Fibroblast of the conjunctiva (primary cell): ENCODE measurements at regions not wholly inside any gene's neighbourhood (a gene's known extent, or its start where the extent isn't known, plus 50 kb on each side); places are given as distances from the start of the nearest gene placed in this dataset.
"Not testable (repeated sequence)": the region's sequence is repeated elsewhere in the genome, so short reads cannot be mapped to it uniquely, and the experiment has no call there.

Experiments used
- DNase-seq: peaks from one replicate; pipeline ENCODE4 v3.0.0-alpha.2; 2010; ENCODE audit warnings: low read depth

DNA sequence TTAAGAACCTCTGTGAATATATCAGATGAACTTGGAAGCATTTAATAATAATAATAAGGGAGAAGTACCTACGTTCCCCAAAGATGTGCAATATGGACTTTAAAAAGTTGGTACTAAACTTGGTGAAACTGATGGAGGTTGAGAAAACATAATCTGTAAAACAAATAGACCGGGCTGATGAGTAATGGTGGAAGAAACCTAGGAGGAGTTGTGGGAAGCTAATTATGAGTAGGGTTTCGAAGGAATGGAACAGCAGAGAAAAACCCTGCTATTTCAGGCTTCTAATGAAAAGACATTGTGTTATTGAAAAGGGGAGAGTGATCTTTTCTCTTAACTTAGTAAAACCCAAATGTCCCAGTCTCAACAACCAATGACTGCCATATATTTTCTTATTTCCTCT, 229.3 kb downstream of the PCSK1 start:
- no peak for DNase-seq

- DNase-seq, result no peak
These were observed 231.5 kb downstream of the PCSK1 start for GRCh38 chr5:96201503-96201902.

GRCh38 chr5:96200641-96201040, 232.4 kb downstream of the PCSK1 start:
- no peak for DNase-seq

DNA sequence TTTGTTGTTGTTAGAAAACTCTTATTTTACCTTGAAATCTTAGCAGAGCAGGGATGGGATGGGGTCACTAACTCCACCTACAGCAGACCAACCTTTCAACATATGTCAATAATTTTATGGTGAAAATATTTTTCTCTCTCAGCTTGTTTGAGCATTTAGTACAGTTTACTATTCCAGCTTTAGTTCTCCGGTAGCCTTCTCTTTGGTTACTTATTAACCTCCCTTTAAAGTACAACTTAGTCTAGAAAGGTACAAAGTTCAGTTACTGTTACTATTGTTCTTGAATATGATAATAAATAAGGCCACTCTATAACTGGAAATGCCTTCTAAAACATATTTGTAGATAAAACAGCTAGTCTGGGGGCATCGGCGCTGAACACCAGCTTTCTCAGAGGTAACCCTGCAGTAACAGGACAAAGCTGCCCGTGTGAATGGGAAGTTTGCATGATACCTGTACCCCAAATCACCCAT, 233.3 kb downstream of the PCSK1 start:
- no peak for DNase-seq

DNA sequence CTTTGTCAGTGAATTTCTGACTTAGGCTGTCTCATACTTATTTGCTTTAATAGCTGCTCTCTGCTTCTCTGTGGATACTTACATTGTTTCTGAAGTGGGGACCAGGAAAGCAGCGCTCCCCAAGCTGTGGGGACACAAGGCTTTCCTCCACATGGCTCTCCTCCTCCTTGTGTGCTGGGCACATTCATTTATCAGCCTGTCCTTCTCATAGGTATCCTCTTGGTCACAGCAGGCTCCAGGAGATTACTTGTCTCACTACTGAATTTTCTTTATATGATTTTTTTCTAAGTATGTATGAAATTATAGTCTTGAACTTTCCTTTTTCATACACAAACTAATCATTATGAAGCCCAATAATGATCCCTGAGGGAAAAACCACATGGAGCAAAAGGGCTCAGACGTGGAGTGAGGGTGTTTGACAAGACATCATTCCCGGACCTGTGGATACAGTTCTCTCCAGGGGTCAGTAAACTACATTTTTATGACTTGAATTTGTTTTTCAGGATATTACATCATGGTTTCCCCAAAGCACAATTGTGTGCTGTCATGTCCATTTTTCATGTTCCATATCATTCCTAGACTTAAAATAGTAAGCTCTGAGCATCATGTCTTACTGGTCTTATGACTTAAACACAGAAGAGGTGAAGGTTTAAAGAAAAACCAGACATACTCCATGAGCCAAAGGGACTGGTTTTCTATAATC, 234.5 kb downstream of the PCSK1 start:
- no peak for DNase-seq

DNA sequence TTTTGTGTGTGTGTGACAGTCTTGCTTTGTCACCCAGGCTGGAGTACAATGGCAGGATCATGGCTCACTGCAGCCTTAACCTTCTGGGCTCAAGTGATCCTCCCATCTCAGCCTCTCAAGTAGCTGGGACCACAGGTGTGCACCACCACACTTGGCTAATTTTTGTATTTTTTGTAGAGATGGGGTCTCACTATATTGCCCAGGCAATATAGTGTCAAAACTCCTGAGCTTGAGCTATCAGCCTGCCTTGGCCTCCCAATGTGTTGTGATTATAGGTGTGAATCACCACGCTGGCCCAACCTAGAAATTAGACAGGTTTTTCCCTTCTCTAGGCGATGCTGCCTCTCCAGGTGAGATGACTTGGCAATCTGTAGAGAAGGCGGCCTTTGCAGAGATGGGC, 235.3 kb downstream of the PCSK1 start:
- not testable (repeated sequence) for DNase-seq

GRCh38 chr5:96197347-96197746, 235.7 kb upstream of the ELL2 start:
- no peak for DNase-seq

GRCh38 chr5:96196890-96197289, 235.2 kb upstream of the ELL2 start:
- DNase-seq, result no peak

GRCh38 chr5:96196407-96196806, 234.8 kb upstream of the ELL2 start:
- no peak for DNase-seq

- DNase-seq, result no peak
These were observed 233.5 kb upstream of the ELL2 start for GRCh38 chr5:96195123-96195522.

DNA sequence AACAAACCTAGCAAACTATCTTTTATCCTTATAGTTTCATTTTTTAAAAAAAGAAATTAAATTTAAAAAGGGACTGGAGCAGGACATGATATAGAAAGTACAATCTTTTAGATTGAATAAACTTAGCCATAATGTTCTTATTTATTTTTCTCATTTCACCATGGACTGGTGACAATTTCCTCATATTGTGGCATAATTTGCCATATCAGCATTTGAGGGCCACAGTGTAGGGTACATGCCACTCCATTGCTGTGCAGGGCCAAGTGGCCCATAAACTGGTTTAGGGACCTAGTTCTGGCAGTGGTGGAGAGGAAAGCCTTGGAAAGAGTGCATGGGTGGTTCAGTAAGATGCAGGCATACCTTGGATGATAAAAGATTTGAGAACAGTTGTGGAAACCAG, 232.9 kb upstream of the ELL2 start:
- DNase-seq, result no peak

- DNase-seq, result no peak
These were observed 232.3 kb upstream of the ELL2 start for GRCh38 chr5:96193946-96194345.

- no peak for DNase-seq
These were observed 228.3 kb upstream of the ELL2 start for GRCh38 chr5:96189987-96190386.

DNA sequence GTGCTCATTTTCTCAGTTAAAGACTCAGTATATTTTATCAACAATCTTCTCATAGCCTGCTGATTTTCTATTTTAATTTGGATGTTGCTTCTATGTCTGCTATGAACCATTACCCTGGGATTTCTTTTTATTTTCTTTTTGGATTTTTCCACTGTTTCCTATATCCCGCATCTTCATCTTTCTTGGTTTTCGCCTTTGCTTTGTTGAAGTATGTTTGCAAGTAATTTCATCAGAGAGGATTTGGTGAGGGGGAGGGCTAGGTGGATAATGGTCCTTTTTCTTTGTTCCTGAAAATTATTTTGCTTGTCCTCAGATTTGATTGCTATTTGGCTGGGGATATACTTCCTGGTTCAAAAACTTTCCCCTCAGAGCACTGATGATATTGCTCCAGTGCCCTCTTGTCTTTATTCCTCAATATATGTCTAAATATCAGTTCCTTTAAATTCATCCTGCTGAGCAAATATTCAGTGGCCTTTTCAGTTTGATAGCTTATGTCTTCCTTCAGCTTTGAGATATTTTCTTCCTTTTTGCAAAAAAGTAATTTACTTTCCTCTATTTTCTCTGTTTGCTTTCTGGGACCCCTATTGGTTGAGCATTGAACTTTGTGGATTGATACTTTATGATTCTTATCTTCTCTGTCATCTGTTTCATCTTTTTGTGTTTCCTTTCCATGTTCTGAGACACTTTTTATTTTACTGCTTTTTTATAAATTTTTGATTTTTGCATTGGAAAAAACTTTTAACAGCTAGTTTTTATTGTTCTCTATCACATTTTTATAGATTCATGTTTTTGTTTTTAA, 227.6 kb upstream of the ELL2 start:
- DNase-seq, result no peak

DNA sequence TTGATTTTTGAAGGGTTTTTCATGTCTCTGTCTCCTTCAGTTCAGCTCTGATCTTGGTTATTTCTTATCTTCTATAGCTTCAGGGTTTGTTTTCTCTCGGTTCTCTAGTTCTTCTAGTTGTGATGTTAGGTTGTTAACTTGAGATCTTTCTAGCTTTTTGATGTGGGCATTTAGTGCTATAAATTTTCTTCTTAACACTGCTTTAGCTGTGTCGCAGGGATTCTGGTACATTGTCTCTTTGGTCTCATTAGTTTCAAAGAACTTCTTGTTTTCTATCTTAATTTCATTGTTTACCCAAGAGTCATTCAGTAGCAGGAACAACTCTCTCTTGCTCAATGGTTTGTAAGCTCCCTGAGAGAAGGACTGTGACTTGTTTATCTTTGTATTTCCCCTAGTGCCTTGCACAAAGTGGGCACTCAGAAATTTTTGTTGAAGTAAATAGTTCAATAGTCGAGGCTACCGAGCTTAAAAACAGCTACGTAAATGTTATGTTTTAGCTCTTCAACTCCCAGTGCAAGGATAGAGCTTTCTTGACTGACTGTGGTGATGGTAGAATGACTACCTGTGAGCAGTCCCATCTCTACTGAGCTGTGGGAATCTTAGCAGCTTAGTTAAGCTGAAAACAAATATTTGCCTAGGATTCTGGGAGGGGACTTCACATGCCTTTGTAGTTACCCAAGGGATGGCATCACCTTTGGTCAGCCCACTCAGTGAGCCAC, 225.8 kb upstream of the ELL2 start:
- DNase-seq, result no peak

GRCh38 chr5:96184510-96184909, 222.9 kb upstream of the ELL2 start:
- DNase-seq, result not testable (repeated sequence)

DNA sequence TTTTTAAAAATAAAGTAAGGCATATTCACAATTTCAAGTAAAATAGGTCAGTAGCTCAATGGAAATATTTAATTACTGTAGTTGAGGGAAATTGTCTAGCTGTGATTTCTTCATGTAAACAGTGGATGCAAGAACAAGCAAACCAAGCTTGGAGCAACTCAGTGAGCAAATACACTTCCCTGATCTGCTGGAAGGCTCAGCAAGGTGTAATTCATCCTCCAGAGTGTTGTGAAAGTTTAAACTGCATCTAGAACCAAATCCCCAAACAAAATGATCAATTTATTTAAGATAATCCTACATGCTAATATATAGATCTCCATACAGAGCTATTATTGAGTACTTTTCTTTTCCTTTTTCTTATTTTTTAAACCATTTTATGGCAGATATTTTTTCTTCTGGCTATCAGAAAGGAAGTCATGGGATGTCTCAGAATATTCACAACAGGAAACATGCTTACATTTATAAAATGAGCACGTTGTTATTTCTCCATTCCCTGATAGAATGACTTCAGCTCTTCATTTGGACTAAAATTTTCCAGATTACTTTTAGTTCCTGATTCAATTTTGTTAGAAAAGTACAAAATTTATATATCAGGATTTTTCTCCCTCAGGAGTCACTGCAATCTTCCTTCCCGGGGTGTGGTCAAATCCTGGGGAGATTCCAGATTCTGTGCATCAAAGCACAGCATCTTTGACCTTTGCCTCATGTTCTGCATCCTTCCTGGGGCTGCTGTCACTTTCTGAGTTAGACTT, 219.2 kb upstream of the ELL2 start:
- no peak for DNase-seq

GRCh38 chr5:96177303-96177869, 215.7 kb upstream of the ELL2 start:
- peak; percentile 62 for DNase-seq

DNA sequence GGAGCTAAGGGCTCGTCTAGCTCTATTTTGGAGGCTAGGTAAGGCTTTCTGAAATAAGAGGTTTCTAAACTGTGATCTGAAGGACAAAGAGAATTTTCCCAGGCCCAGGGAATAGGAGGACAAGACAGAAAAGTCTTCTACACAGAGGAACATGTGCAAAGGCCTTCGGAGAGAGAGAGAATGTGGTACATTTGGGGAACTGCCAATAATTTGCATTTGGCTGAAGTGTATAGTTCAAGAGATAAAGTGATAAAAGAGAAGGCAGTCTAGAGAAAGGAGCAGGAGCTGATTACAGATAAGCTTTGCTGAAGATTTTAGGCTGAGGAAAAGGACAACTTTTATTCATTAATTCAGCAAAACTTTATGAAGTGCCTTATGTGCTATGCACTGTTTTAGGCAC, 214.4 kb upstream of the ELL2 start:
- DNase-seq, result no peak

DNA sequence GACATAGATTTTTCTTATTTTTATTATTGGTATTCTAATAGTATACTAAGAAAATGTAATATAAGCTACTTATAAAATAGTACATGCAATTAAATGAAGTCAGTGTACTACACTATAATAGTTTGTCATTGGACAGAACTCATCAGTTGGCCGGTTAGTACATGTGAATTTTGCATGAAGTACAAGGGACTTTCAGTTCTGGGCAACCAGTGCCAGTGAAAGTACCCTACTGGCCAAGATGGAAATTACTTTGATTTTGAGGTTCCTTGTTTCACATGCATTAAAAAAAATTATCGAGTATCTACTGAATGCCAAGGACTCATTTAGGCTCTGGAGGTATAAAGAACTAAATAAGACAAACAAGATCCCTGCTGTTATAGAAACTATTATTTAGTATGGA, 213.4 kb upstream of the ELL2 start:
- DNase-seq, result no peak

DNA sequence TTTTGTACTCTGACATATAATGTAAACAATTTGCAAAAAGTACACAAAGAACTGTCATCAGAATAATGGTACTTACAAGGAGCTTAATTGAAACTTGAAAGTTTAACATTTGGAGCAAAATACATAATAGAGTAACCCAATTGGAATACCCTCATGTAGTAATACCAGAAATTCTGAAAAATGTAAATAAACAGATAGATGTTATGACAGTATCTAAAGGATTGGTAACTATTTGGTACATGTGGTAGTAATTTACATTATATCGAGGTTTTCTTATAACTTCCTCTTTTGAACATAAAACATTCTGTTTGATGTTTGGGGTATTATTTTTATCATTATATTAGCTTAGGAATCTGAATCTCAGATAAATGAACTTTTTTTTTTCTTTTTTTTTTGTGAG, 211.7 kb upstream of the ELL2 start:
- no peak for DNase-seq

DNA sequence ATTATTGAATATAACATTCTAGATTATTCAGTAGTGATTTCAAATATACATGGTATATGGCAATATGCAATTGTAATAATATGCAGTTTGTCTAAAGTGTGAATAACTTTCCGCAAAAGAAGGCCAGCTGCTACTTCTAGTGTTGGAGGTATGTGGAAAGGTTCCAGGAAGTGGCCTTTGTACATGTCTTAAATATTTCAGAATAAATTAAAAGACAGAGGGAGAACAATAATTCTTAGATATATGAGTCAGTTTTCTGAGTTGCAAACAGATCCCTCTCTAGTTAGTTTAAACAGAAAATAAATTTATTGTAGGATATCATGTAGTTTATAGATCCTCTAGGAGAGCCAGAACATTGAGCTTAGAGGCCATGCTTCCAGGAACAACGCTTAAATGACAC, 210.8 kb upstream of the ELL2 start:
- peak; percentile 39 for DNase-seq
